AG10803 (cell line): ENCODE measurements at regions not wholly inside any gene's neighbourhood (a gene's known extent, or its start where the extent isn't known, plus 50 kb on each side); places are given as distances from the start of the nearest gene placed in this dataset.

ENCODE experiments used
- DNase-seq: peaks from one replicate; pipeline ENCODE4 v3.0.0; 2010; ENCODE audit warnings: low read depth
- H3K4me3 ChIP-seq: 2 replicates; pipeline ENCODE4 v1.5.1; 2011; ENCODE audit warnings: mild to moderate bottlenecking, low read length, control low read depth
- TF ChIP-seq, protein P1 (sequence below): conservative IDR thresholded peaks from 2 replicates; pipeline ENCODE4 v1.5.1; 2011; ENCODE audit warnings: mild to moderate bottlenecking, low read length, control low read depth, inconsistent platforms

DNA sequence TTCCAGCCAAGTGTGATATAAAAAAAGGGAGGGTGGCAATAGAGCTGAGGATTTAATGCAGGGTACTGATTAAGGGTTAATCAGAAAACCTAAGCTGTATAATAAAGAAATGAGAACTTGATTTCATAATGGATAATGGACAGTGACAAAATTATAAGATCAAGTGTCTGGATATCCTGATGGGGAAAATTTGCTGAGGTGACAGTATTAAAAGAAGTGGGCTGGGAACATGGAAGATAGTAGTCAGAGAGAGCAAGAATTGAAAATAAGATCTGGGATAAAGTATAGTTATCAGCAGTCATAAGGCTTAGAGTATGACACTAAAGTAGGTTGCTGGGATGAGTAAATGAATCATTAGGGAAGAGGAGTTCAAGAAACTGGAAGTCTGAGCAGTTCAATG, 627.3 kb upstream of the RGS18 start:
- DNase-seq, result no peak
- no peak overlapping the region for H3K4me3 ChIP-seq
- TF ChIP-seq, protein P1, sequence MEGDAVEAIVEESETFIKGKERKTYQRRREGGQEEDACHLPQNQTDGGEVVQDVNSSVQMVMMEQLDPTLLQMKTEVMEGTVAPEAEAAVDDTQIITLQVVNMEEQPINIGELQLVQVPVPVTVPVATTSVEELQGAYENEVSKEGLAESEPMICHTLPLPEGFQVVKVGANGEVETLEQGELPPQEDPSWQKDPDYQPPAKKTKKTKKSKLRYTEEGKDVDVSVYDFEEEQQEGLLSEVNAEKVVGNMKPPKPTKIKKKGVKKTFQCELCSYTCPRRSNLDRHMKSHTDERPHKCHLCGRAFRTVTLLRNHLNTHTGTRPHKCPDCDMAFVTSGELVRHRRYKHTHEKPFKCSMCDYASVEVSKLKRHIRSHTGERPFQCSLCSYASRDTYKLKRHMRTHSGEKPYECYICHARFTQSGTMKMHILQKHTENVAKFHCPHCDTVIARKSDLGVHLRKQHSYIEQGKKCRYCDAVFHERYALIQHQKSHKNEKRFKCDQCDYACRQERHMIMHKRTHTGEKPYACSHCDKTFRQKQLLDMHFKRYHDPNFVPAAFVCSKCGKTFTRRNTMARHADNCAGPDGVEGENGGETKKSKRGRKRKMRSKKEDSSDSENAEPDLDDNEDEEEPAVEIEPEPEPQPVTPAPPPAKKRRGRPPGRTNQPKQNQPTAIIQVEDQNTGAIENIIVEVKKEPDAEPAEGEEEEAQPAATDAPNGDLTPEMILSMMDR, result no peak

DNA sequence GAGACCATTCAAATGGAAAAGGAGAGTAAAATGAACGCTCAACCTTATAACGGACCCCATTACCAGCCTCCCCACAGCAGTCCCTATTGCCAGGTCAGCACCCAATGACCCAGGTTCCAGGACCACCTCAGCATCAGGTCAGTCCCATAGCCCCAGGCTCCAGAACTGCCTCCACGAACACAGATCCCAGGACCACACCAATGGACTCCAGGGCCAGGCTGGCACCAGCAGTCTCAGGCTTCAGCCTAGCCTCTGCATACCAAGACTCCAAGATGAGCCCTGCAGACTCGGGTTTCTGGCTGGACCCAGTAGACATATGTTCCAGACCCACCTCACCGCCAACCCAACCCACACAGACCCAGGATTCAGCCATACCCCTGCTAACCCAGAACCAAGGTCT, 625.0 kb upstream of the RGS18 start:
- TF ChIP-seq, protein P1, result no peak
- DNase-seq, result no peak
- H3K4me3 ChIP-seq, result no peak overlapping the region

DNA sequence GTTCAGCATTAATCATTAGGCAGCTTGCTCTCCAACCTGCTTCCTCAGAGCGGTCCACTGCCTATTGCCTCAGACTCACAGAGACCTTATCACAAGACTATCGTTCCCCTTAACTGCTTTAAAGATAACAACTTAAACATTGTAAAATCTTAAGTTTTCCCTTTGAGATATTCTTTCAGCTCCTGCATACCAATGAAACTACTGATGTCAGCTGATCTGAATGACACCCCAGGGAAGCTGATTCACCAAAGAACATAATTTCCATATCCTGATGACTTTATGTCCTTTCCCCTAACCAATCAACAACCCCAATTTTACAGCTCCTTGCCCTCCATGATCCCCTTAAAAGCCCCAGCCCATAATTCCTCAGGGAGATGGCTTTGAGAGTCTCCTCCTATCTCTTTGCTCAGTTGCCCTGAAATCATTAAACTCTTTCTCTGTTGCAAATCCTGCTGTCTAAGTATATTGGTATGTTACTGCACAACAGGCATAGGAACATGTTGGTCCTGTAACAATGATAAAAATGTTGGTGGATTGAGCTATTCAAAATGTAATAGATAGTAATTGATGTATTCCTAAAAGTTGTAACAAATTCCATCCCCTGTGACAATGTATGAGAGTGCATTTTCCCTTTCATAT, 621.4 kb upstream of the RGS18 start:
- no peak for DNase-seq
- TF ChIP-seq, protein P1, result no peak
- H3K4me3 ChIP-seq, result no peak overlapping the region

DNA sequence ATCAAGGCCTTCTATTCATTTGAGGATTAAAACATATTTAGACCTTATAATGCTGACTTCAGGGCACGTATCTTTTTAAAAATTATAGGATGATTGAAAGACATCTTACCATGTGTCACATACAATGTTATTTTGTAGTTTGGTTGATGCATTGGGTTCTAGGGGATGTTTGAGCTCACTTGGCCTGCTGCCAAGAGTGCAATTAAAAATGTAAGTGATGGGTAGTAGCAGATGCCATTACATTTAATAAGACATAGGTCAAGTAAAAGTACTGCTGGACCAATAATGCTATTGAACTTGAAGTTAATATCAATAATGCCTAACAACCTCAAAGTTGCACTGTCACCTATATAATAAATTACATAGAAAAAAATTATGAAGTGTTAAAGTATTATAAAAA, 616.5 kb upstream of the RGS18 start:
- DNase-seq, result no peak
- H3K4me3 ChIP-seq, result no peak overlapping the region
- TF ChIP-seq, protein P1, result no peak

DNA sequence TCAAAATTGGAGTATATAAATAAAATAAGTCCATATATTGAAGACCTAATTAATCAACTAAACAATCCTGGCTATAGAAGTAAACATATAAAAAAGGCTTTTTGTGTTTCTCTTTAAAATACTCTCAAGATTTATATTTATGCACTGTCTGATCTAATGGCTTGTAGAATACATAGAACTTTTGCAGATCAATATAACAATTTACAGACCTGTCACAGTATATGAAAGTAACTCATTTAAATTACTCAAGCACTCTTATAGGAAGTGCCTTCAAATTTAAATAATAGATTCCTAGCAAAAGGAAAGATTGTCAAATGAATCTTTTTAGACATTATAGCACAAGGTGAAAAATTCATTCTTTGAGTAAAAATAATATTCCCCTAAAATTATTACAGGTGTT, 615.8 kb upstream of the RGS18 start:
- no peak overlapping the region for H3K4me3 ChIP-seq
- TF ChIP-seq, protein P1, result no peak
- no peak for DNase-seq

DNA sequence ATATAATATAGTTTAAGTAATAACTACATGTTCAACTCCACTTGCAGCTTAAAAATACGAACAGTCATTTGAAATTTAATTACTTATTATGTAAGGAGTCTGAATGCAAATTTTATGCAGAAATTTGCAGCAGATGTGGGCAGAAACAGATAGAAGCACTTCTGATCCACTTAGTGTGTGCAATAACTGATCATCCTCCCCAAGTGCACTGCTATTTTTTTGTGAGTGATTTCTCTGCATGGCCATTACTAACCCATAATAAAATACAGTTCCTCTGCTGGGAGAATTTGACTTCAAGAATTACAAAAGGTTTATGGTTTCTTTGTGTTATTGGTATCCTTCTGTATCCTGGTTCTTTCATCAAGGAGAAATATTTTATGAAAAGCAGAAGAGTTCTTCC, 611.5 kb upstream of the RGS18 start:
- H3K4me3 ChIP-seq, result no peak overlapping the region
- DNase-seq, result no peak
- TF ChIP-seq, protein P1, result no peak

DNA sequence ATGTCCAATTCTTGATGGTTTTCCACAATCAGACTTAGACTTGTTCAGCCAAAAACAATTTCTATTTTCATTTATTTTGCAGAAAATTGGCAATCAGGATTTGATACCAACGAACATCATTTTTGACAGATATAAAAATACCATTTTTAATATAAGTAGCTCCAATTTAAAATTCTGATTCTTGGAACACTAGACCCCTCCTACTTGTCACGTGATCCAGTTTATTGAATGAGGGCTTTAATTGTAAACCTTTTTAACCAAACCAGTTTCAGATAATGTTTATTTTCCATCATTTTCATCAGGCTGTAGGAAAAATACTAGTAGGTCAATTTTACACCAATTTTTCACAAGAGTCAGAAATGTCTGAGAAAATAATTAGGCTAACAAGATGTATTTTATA, 607.2 kb upstream of the RGS18 start:
- TF ChIP-seq, protein P1, result no peak
- H3K4me3 ChIP-seq, result no peak overlapping the region
- DNase-seq, result no peak
